GM18505 (cell line): ENCODE measurements at regions not wholly inside any gene's neighbourhood (a gene's known extent, or its start where the extent isn't known, plus 50 kb on each side); places are given as distances from the start of the nearest gene placed in this dataset.
"Not testable (repeated sequence)": the region's sequence is repeated elsewhere in the genome, so short reads cannot be mapped to it uniquely, and the experiment has no call there.

Experiments
- ATAC-seq: cut with Tn5 transposase; IDR thresholded peaks from one replicate; pipeline ENCODE4 v1.9.1; 2021; ENCODE audit not compliant: unreplicated experiment
- POLR2A ChIP-seq: IDR thresholded peaks from 4 replicates; pipeline ENCODE4 v1.6.1; 2011; ENCODE audit warnings: borderline replicate concordance; ENCODE audit not compliant: insufficient read depth, insufficient read length; ENCODE audit errors: extremely low read depth

DNA sequence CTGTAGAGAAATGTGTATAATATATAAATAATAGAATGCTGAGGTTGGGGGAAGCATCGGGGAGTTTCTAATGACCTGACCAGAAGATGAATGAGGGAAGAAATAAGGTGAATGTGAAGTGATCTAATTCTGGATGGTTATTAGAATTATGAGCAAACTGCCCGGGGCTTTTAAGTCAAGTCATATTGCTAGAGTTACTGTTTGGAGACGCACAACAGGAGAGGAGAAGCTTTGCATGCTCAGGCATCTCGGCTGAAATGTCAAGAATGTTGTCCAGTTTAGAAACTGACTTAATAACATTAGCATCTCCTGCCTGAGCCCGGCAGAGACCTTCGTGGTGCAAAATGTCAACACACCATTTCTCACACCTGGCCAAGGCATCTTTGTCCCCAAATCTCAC lies 119.1 kb downstream of the RRAGC start:
- TF ChIP-seq POLR2A, result no peak
- ATAC-seq, result no peak

- ATAC-seq, result no peak
Measured at GRCh38 chr1:38738207-38738606, 121.4 kb downstream of the RRAGC start.

DNA sequence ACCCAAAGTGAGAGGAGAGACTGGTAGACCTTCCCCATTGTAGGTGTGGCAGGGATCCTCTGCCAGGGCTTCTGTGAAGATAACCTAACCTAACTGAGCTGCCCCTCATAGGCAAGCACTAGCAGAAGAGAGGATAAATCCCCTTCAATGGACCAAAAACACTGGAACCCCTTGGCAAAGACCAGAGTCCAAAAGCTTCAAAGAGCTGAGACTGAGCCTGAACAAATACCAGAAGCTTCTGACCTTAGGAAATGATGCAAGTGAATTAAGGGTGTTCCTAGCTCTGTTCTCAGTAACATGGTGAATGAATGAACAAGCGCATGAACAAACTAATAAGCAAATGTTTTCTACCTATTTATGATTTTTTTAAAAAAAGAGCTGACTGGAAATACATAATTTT lies 123.2 kb downstream of the RRAGC start:
- TF ChIP-seq POLR2A, result no peak
- no peak for ATAC-seq

More at GRCh38 chr1:38738207-38738606, 121.4 kb downstream of the RRAGC start:
- TF ChIP-seq POLR2A, result no peak

DNA sequence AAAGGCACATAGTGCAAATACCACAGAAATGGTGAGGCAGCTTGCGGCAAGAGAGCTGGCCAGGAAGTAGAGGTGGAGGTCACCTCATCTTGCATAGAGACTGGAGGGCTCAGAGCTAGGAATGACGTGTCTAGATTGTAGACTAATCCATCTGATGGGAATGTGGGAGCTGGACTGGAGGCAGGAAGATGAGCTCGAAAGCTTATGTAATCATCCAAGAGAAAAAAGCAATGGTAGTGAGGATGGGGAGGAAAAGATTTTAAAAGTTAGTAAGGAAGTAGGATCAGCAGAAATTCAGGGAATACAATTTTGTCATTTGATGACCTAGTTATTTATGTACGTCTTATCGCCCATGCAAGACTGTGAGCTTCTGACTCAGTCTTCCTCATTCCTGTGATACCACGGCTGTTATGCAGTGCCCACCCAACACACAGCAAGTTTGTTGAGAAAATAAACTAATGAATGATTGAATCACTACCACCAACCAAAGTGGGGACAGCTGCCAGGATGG lies 123.9 kb downstream of the RRAGC start:
- ATAC-seq, result no peak
- no peak for TF ChIP-seq POLR2A

GRCh38 chr1:38733761-38734160 lies 125.8 kb downstream of the RRAGC start:
- no peak for TF ChIP-seq POLR2A
- ATAC-seq, result no peak

GRCh38 chr1:38730511-38731397 lies 128.8 kb downstream of the RRAGC start:
- TF ChIP-seq POLR2A, result no peak
- ATAC-seq, result no peak

DNA sequence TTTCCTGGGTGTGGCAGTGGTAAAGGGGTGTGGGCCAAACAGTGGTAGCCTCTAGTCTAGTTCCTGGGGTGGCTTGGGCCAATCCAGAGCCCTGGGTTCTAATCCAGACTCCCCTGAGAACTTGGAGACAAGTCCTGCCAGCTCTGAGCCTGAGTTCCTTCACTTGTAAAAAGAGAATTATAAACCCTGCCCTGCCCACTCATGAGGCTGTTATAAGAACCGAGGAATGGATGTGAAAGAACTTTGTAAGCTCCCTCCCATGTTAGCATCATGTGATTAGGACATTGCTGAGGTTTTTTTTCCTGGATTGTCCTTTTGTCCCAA lies 131.0 kb downstream of the RRAGC start:
- TF ChIP-seq POLR2A, result no peak

GRCh38 chr1:38727684-38728584 lies 131.6 kb downstream of the RRAGC start:
- ATAC-seq, result no peak
- no peak for TF ChIP-seq POLR2A

More for the DNA sequence above, 131.0 kb downstream of the RRAGC start:
- no peak for ATAC-seq

GRCh38 chr1:38725321-38725961 lies 134.1 kb downstream of the RRAGC start:
- not testable (repeated sequence) for ATAC-seq

DNA sequence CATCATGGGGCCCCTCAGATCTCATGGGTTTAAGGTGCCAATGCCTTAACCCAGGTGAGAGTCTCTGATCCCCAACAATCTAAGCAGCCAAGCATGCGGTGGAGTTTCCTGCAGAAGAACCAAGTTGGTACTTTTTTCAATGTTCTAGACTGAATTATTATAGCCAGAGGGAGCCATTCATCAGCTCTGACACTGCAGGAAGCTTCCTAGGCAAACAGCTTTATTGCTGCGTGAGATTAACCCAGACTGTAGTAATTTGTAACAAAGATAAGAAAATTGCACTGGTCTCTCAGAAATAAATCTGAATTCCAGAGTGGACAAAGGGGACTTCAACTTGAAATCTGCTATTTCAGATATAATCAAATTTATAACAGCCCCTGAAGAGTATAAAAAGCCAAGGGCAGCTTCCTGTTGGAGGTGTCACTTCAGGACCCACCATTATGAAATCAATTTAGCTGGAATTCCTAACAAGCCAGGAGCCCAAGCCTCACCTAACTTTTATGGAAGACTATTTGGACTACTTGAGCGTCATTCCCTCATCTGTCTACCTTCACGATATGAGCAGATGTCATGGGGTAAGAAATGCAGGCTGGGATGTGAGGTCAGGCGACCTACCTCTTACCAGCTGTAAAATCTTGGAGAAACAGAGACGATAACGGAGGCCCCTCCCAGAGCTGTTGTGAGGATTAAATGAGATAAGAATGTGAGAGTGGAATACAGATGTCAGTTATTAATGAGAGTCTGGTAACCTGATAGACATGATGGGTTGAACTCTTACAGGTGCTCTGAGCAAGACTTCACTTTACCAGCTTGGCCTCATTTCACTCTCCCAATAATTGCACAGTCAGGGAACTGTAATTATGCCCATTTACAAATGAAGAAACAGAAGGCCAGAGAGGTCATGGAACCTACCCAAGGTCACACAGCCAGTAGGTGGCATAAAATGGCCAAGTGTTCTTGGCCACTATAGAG lies 135.1 kb downstream of the RRAGC start:
- ATAC-seq, result no peak

GRCh38 chr1:38721816-38722215 lies 137.8 kb downstream of the RRAGC start:
- TF ChIP-seq POLR2A, result no peak

More for the DNA sequence above, 135.1 kb downstream of the RRAGC start:
- no peak for TF ChIP-seq POLR2A

DNA sequence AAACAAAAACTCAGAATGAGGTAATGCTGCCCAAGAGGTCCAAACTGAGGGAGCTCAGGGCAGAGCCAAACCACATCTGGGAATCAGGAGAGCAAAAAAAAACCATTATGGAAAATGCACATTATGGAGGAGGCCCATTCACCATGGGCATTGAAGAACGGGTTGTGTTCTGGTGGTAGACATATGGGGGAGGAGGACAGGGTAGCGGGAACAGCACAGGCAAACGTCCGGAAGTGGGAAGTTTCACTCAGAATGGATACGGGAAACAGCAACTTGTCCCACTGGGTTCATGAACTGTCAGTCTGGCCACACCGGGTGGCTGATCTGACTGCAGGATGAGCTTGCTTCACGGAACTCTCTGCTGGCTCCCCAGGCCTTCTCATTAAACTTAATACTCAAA lies 139.7 kb downstream of the RRAGC start:
- TF ChIP-seq POLR2A, result no peak
- ATAC-seq, result no peak

More at GRCh38 chr1:38721816-38722215, 137.8 kb downstream of the RRAGC start:
- ATAC-seq, result no peak
